ENCODE measurements at regions not wholly inside any gene's neighbourhood (a gene's known extent, or its start where the extent isn't known, plus 50 kb on each side); places are given as distances from the start of the nearest gene placed in this dataset.

GRCh38 chr1:72915581-72915980 lies 633.2 kb upstream of the NEGR1 start:
- Histone ChIP-seq H3K4me1 (ENCODE audit: insufficient read depth, insufficient read length) (no peaks in the 10 kb centered on the region), H3K36me3 (ENCODE audit: insufficient read depth, insufficient read length, low read length) (no peaks in the 10 kb centered on the region), H3K27me3 (ENCODE audit: insufficient read depth, insufficient read length) (no peaks in the 10 kb centered on the region), H3K4me3 (ENCODE audit: insufficient read length, low read depth) (no peak overlapping the region), H3K9me3 (ENCODE audit: insufficient read depth, low read length) (no peaks in the 10 kb centered on the region), H3K9ac (ENCODE audit: insufficient read length, low read depth) (no peak overlapping the region)
- TF ChIP-seq SUZ12 (IDR thresholded peaks at IDR 0.05; ENCODE audit: extremely low read depth, insufficient read depth, insufficient read length) (no peak), YY1 (IDR thresholded peaks at IDR 0.05; ENCODE audit: insufficient read depth, insufficient read length) (no peak), ZNF274 (IDR thresholded peaks at IDR 0.05; ENCODE audit: low read depth, low read length) (no peak)
- peak; percentile 36 for DNase-seq (ENCODE audit: low read depth, low spot score)

GRCh38 chr1:72911656-72912055 lies 629.3 kb upstream of the NEGR1 start:
- Histone ChIP-seq H3K9me3 (ENCODE audit: insufficient read depth, low read length) (no peaks in the 10 kb centered on the region), H3K4me1 (ENCODE audit: insufficient read depth, insufficient read length) (no peaks in the 10 kb centered on the region), H3K4me3 (ENCODE audit: insufficient read length, low read depth) (no peak overlapping the region), H3K27me3 (ENCODE audit: insufficient read depth, insufficient read length) (no peaks in the 10 kb centered on the region), H3K9ac (ENCODE audit: insufficient read length, low read depth) (no peak overlapping the region), H3K36me3 (ENCODE audit: insufficient read depth, insufficient read length, low read length) (no peaks in the 10 kb centered on the region)
- DNase-seq (ENCODE audit: low read depth, low spot score): no peak
- TF ChIP-seq SUZ12 (IDR thresholded peaks at IDR 0.05; ENCODE audit: extremely low read depth, insufficient read depth, insufficient read length) (no peak), ZNF274 (IDR thresholded peaks at IDR 0.05; ENCODE audit: low read depth, low read length) (no peak), YY1 (IDR thresholded peaks at IDR 0.05; ENCODE audit: insufficient read depth, insufficient read length) (no peak)

- Histone ChIP-seq H3K36me3 (ENCODE audit: insufficient read depth, insufficient read length, low read length) (no peaks in the 10 kb centered on the region), H3K4me1 (ENCODE audit: insufficient read depth, insufficient read length) (no peaks in the 10 kb centered on the region), H3K27me3 (ENCODE audit: insufficient read depth, insufficient read length) (no peaks in the 10 kb centered on the region), H3K4me3 (ENCODE audit: insufficient read length, low read depth) (no peak overlapping the region), H3K9me3 (ENCODE audit: insufficient read depth, low read length) (peaks cover 8% of the 10 kb centered on the region; the same call in 1 of the 2 replicates), H3K9ac (ENCODE audit: insufficient read length, low read depth) (no peak overlapping the region)
- no peak for DNase-seq (ENCODE audit: low read depth, low spot score)
- TF ChIP-seq ZNF274 (IDR thresholded peaks at IDR 0.05; ENCODE audit: low read depth, low read length) (no peak), YY1 (IDR thresholded peaks at IDR 0.05; ENCODE audit: insufficient read depth, insufficient read length) (no peak), SUZ12 (IDR thresholded peaks at IDR 0.05; ENCODE audit: extremely low read depth, insufficient read depth, insufficient read length) (no peak)
Measured at GRCh38 chr1:72896256-72896655, 613.9 kb upstream of the NEGR1 start.

GRCh38 chr1:72892461-72892860 lies 610.1 kb upstream of the NEGR1 start:
- Histone ChIP-seq H3K9ac (ENCODE audit: insufficient read length, low read depth) (no peak overlapping the region), H3K27me3 (ENCODE audit: insufficient read depth, insufficient read length) (no peaks in the 10 kb centered on the region), H3K9me3 (ENCODE audit: insufficient read depth, low read length) (no peaks in the 10 kb centered on the region), H3K4me1 (ENCODE audit: insufficient read depth, insufficient read length) (no peaks in the 10 kb centered on the region), H3K36me3 (ENCODE audit: insufficient read depth, insufficient read length, low read length) (no peaks in the 10 kb centered on the region), H3K4me3 (ENCODE audit: insufficient read length, low read depth) (no peak overlapping the region)
- TF ChIP-seq YY1 (IDR thresholded peaks at IDR 0.05; ENCODE audit: insufficient read depth, insufficient read length): no peak
- TF ChIP-seq SUZ12 (IDR thresholded peaks at IDR 0.05; ENCODE audit: extremely low read depth, insufficient read depth, insufficient read length): no peak
- no peak for TF ChIP-seq ZNF274 (IDR thresholded peaks at IDR 0.05; ENCODE audit: low read depth, low read length)
- DNase-seq (ENCODE audit: low read depth, low spot score): no peak

- H3K27me3 ChIP-seq (ENCODE audit: insufficient read depth, insufficient read length): no peaks in the 10 kb centered on the region
- H3K4me3 ChIP-seq (ENCODE audit: insufficient read length, low read depth): no peak overlapping the region
- H3K9ac ChIP-seq (ENCODE audit: insufficient read length, low read depth): no peak overlapping the region
- no peaks in the 10 kb centered on the region for H3K9me3 ChIP-seq (ENCODE audit: insufficient read depth, low read length)
- H3K36me3 ChIP-seq (ENCODE audit: insufficient read depth, insufficient read length, low read length): no peaks in the 10 kb centered on the region
- no peaks in the 10 kb centered on the region for H3K4me1 ChIP-seq (ENCODE audit: insufficient read depth, insufficient read length)
- no peak for TF ChIP-seq YY1 (IDR thresholded peaks at IDR 0.05; ENCODE audit: insufficient read depth, insufficient read length)
- no peak for DNase-seq (ENCODE audit: low read depth, low spot score)
Measured at GRCh38 chr1:72891976-72892375, 609.6 kb upstream of the NEGR1 start.

GRCh38 chr1:72885841-72886240 lies 603.5 kb upstream of the NEGR1 start:
- H3K4me1 ChIP-seq (ENCODE audit: insufficient read depth, insufficient read length): no peaks in the 10 kb centered on the region
- no peaks in the 10 kb centered on the region for H3K27me3 ChIP-seq (ENCODE audit: insufficient read depth, insufficient read length)
- no peaks in the 10 kb centered on the region for H3K36me3 ChIP-seq (ENCODE audit: insufficient read depth, insufficient read length, low read length)
- DNase-seq (ENCODE audit: low read depth, low spot score): no peak
- no peak overlapping the region for H3K4me3 ChIP-seq (ENCODE audit: insufficient read length, low read depth)
- H3K9ac ChIP-seq (ENCODE audit: insufficient read length, low read depth): no peak overlapping the region
- no peak for TF ChIP-seq ZNF274 (IDR thresholded peaks at IDR 0.05; ENCODE audit: low read depth, low read length)
- no peak for TF ChIP-seq YY1 (IDR thresholded peaks at IDR 0.05; ENCODE audit: insufficient read depth, insufficient read length)
- TF ChIP-seq SUZ12 (IDR thresholded peaks at IDR 0.05; ENCODE audit: extremely low read depth, insufficient read depth, insufficient read length): no peak
- no peaks in the 10 kb centered on the region for H3K9me3 ChIP-seq (ENCODE audit: insufficient read depth, low read length)

- Histone ChIP-seq H3K9me3 (ENCODE audit: insufficient read depth, low read length) (no peaks in the 10 kb centered on the region), H3K4me3 (ENCODE audit: insufficient read length, low read depth) (no peak overlapping the region), H3K27me3 (ENCODE audit: insufficient read depth, insufficient read length) (no peaks in the 10 kb centered on the region), H3K4me1 (ENCODE audit: insufficient read depth, insufficient read length) (no peaks in the 10 kb centered on the region), H3K9ac (ENCODE audit: insufficient read length, low read depth) (no peak overlapping the region), H3K36me3 (ENCODE audit: insufficient read depth, insufficient read length, low read length) (no peaks in the 10 kb centered on the region)
- DNase-seq (ENCODE audit: low read depth, low spot score): no peak
- TF ChIP-seq ZNF274 (IDR thresholded peaks at IDR 0.05; ENCODE audit: low read depth, low read length): no peak
- TF ChIP-seq YY1 (IDR thresholded peaks at IDR 0.05; ENCODE audit: insufficient read depth, insufficient read length): no peak
- TF ChIP-seq SUZ12 (IDR thresholded peaks at IDR 0.05; ENCODE audit: extremely low read depth, insufficient read depth, insufficient read length): no peak
Measured at GRCh38 chr1:72885017-72885416, 602.7 kb upstream of the NEGR1 start.

GRCh38 chr1:72869873-72870272 lies 587.5 kb upstream of the NEGR1 start:
- no peak overlapping the region for H3K4me3 ChIP-seq (ENCODE audit: insufficient read length, low read depth)
- no peaks in the 10 kb centered on the region for H3K4me1 ChIP-seq (ENCODE audit: insufficient read depth, insufficient read length)
- no peaks in the 10 kb centered on the region for H3K9me3 ChIP-seq (ENCODE audit: insufficient read depth, low read length)
- no peak for DNase-seq (ENCODE audit: low read depth, low spot score)
- H3K9ac ChIP-seq (ENCODE audit: insufficient read length, low read depth): no peak overlapping the region
- TF ChIP-seq ZNF274 (IDR thresholded peaks at IDR 0.05; ENCODE audit: low read depth, low read length) (no peak), SUZ12 (IDR thresholded peaks at IDR 0.05; ENCODE audit: extremely low read depth, insufficient read depth, insufficient read length) (no peak), YY1 (IDR thresholded peaks at IDR 0.05; ENCODE audit: insufficient read depth, insufficient read length) (no peak)
- no peaks in the 10 kb centered on the region for H3K27me3 ChIP-seq (ENCODE audit: insufficient read depth, insufficient read length)
- H3K36me3 ChIP-seq (ENCODE audit: insufficient read depth, insufficient read length, low read length): no peaks in the 10 kb centered on the region

Measured in NT2/D1 (cell line).